Skin epidermis (tissue), 12 donors: ENCODE measurements at regions not wholly inside any gene's neighbourhood (a gene's known extent, or its start where the extent isn't known, plus 50 kb on each side); places are given as distances from the start of the nearest gene placed in this dataset.

Source experiments
- H3K27ac ChIP-seq, 21 experiments: fragments of 200-600 bp; sonication (generic) in 11 of 21; one replicate each; pipeline ENCODE4 v1.5.0; 2020; ENCODE audit warnings: mild to moderate bottlenecking in 3 of 21, inconsistent platforms in 2 of 21, moderate library complexity in 2 of 21
- H3K4me3 ChIP-seq, 7 experiments: fragments of 200-600 bp; sonication (generic) in 2 of 7; one replicate each; pipeline ENCODE4 v1.5.0; 2020; ENCODE audit warnings: inconsistent platforms in 2 of 7, mild to moderate bottlenecking in 2 of 7, moderate library complexity in 1 of 7

DNA sequence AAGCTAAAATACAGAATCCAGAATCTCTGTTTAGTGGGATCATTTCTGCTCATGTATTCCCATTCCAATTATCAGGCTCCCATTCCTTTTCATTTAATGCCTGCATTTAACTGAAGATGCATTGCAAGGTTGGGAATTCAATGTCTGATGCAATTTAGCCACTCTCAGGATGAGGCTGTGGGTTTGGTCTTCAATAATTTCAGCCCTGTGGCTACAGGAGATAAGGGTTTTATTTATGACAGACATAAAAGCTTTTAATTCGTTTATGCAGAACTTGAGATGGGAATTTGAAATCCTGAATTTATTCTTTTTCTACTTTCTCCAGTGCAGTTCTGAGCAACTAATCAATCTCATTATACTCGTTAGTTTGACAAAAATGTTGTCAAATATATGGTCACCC lies 1225.9 kb downstream of the PCDH18 start:
- no peak overlapping the region for H3K4me3 ChIP-seq
- H3K27ac ChIP-seq = no peak overlapping the region

DNA sequence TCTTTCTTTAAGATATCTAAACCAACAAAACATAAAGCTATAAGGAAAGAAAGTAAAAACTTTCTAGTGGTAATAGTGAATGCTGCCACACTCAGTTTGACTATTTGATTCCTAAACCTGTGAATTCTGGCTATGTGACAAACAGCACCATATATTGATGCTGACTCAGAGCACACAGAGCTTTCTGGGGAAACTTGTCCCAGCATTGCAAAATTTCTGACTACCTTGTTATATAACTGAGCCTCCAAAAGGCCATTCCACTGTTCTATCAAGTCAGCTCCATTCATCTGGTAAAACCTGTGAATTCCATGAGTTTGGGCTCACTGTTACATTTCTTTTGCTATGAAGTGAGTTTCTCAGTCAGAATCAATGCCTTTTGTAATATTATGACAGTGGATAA lies 1229.7 kb downstream of the PCDH18 start:
- H3K27ac ChIP-seq = no peak overlapping the region
- no peak overlapping the region for H3K4me3 ChIP-seq

DNA sequence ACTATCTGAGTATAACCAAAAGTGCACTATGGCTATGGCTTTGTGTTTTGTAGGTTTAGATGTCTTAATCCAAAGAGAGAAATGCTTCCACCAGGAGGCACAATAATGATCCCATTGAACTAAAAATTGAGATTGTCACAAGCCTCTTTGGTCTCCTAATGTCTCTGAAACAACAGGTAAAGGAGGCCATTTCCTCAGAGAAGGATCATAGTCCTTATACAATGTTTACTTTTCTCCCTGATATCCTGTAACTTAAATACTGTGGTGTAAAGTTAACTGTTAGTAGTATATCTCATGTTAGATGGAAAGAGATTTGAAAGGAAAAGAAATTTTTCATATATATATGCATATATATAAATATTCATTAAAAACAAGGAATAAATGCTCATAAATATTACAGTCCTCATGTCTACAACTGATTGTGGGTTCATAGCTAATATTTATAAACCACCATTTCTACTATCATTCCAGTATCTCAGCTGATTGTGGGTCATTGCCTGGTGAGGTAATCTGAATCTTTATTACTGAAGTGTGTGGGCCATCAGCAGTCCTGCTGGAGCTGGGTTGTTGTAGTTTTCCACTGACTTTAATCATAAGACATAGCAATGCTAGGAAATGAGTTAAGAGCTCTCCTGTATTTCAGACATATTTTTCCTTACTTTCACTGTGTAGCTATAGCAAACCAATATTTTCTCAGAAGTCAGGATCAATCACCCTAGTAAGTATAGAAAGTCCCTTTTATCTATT lies 1230.4 kb downstream of the PCDH18 start:
- no peak overlapping the region for H3K4me3 ChIP-seq
- no peak overlapping the region for H3K27ac ChIP-seq

DNA sequence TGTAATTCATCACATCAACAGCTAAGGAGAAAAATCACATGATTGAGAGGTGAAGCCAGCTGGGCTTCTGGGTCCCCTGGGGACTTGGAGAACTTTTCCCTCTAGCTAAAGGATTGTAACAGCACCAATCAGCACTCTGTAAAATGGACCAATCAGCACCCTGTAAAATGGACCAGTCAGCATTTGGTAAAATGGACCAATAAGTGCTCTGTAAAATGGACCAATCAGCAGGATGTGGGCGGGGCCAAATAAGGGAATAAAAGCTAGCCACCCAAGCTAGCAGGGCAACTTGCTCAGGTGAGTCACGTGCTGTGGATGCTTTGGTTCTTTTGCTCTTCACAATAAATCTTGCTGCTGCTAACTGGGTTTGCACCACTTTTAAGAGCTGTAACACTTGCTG lies 1248.3 kb downstream of the PCDH18 start:
- Histone ChIP-seq H3K27ac (no peak overlapping the region), H3K4me3 (no peak overlapping the region)

DNA sequence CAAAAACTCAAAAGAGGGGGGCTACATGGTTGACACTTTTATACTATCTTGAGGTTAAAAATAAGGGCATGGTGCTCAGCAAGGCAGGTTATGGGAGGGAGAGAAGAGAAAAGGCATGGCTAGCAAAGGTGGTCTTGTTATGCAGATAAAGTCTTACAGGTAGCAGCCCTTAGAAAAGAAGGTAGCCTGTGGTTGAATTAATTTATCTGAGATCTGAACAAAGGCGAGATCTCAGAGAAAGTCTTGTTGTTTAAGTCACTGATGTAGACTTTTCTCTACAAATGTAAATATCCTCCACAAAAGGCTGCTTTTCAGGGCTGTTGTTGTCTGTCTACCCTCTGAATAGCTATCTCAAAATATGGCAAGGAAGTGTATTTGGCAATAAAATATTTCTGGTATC lies 1250.4 kb downstream of the PCDH18 start:
- Histone ChIP-seq H3K4me3 (no peak overlapping the region), H3K27ac (no peak overlapping the region)

DNA sequence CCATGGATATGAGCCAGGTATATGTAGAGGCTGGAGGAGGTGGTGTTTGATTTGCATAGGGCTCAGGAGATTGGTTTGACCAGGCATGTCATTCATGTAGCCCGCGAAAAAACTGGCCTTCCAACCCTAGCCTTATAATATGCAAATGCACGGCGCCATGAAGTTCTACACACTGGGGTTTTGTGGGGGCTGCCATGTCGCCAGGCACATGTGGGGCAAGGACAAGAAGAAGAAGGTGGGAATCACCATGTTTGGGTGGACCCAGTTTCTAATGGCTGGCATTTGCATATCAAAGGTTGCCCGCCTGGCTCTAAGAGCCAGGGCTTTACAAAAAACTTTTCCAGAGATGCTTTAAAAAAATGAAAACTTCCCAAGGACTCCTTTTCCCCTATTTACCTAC lies 1251.0 kb downstream of the PCDH18 start:
- no peak overlapping the region for H3K27ac ChIP-seq
- no peak overlapping the region for H3K4me3 ChIP-seq

DNA sequence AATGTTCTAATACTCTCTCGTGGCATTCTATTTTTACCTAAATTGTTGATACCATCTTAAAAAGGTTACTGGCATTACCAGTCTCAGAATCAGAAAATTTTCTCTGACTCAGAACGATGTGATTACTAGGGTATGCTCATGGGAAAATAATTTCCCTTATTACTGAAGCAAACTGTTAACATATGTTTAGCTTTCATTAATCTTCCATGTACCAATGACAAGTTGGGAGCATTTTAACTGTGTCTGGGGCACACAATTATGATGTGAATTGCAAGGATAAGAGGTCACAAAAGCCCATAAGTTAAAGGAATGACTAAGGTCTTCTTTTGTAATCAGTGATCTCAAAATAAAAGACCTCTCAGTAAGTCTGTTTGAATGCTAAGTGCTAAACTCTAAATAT lies 1254.6 kb downstream of the PCDH18 start:
- Histone ChIP-seq H3K27ac (no peak overlapping the region), H3K4me3 (no peak overlapping the region)

DNA sequence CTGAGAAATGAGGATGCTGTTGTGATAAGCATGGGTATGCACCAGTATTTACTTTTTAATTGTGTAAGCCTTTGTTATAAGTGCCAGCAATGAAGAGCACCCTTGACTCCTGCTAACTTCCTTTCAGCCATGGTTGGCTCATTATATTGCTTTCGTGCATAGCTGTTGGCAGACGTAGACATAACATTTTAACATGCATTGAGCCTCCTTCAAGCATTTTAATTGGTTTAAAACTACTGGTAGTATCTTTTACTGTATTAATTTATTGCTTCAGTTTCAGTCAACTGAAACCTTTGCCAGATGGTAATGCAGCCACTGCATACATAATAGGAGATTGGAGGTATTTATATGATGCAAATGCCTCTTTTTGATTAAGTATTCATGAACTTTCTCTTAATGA lies 1285.4 kb downstream of the PCDH18 start:
- H3K27ac ChIP-seq = no peak overlapping the region
- no peak overlapping the region for H3K4me3 ChIP-seq

DNA sequence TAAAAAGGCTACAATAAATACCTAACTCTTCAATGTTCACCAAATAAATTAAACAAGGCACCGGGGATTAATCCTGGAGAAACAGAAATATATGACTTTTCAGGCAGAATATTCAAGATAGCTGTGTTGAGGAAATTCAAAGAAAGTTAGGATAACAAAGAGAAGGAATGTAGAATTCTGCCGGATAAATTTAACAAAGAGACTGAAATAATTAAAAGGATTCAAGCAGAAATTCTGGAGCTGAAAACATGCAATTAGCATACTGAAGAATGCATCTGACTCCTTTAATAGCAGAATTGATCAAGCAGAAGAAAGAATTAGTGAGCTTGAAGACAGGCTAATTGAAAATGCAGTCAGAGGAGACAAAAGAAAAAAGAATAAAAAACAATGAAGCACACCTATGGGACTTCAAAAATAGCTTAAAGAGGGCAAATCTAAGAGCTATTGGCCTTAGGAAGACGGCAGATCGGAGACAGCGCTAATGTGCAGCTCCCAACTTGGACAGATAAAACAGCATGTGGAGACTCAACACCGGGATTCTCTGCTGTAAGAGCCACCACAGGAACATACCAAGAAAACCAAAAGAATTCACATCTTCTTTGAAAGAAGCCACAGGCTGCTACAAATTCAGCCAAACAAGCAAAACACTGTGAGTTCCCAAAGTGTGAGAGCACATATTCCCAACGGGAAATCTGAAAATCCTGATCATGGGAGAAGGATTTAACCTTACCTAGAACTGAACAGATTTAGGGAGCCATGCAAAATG lies 1290.9 kb downstream of the PCDH18 start:
- no peak overlapping the region for H3K27ac ChIP-seq
- H3K4me3 ChIP-seq = no peak overlapping the region

DNA sequence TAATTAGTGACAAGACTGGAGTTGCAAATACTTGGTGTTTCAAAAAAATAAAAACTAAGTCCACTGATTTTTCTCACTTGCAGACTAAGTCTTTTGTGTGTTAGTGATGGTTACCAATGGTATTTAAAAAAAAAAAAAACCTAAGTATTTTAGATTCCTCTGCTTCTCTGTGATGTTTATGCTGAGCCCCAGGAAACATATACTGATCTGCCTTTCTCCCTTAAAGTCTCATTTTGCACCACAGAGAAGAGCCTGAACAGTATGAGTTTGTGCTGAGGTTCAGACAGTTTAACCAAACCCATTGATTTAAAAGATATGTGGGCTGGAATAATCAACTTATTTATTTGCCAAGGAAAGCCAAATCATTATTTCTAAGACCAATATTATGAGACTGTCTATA lies 1305.0 kb downstream of the PCDH18 start:
- no peak overlapping the region for H3K27ac ChIP-seq
- H3K4me3 ChIP-seq = no peak overlapping the region

DNA sequence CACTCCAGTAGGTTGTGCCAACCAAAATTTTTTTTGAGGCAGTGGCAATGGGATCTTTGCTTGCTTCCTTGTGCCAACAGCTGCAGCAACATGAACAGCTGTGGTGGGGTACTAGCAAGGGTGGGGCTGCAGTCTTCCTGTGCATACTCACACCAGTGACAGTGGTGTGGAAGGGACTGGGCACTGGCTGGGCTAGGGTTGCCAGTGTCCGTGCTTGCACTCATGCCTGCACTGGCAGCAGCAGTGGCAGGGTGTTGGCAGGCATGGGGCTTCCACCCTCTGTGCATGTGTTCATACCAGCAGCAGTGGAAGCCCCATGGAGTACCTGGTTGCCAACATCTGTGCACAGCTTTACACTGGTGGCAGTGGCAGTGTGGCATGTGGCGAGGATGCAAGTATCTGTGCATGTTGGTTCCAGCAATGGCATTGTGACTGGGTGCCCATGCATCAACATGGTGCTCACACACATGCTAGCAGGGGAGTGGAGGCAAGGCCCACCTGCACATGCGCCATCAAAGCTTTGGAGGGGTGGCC lies 1312.6 kb downstream of the PCDH18 start:
- Histone ChIP-seq H3K27ac (no peak overlapping the region), H3K4me3 (no peak overlapping the region)

DNA sequence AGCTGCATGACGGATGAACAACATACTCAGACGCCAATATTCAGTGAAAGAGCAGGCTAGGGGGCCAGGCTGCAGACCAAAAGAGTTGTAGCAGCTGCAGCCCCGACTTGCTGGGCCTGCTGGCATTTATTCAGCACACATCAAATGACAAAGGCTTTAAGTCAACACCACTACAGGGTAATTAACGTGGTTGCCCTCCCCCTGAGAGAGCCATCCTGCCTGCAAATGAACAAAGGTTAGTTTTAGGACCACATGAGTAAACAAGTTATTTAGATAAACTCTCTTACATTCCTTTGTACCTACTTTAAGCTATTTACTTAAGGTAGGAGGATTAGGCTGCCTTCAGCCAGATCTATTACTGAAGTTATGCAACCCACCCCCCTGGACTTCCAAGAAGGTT lies 1329.1 kb downstream of the PCDH18 start:
- no peak overlapping the region for H3K27ac ChIP-seq
- no peak overlapping the region for H3K4me3 ChIP-seq

DNA sequence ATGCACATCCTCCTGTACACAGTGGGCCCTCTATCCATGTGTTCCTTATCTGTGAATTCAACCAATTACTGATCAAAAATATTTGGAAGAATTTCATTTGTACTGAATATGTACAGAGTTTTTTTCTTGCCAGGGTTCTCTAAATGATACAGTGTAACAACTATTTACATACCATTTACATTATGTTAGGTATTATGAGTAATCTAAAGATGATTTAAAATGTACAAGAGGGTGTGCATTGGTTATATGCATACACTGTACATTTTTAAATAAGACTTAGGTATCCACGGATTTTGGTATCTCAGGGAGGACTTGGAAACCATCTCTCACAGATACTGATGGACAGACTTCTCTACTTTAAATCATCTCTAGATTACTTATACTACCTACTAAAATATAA lies 1333.9 kb downstream of the PCDH18 start:
- H3K27ac ChIP-seq = no peak overlapping the region

DNA sequence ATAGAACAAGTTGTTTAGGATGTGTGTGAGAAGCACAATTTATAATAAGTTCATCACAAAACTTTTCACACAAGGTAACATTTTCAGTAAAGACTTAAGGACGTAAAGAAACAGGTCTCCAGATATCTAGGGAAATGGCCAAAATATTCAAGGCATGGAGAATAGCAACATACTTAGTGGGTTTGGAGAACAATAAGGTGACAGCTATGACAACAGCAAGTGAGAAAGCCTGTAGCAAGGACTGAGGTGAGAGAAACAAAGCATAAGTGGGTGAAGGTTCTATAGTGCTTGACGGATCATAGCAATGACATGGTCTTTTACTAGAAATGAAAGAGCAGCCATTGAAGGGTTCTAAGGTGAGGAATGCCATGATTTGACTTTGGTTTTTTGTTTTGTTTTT lies 1337.3 kb downstream of the PCDH18 start:
- H3K4me3 ChIP-seq = no peak overlapping the region
- H3K27ac ChIP-seq = no peak overlapping the region

More for the DNA sequence above, 1333.9 kb downstream of the PCDH18 start:
- no peak overlapping the region for H3K4me3 ChIP-seq

DNA sequence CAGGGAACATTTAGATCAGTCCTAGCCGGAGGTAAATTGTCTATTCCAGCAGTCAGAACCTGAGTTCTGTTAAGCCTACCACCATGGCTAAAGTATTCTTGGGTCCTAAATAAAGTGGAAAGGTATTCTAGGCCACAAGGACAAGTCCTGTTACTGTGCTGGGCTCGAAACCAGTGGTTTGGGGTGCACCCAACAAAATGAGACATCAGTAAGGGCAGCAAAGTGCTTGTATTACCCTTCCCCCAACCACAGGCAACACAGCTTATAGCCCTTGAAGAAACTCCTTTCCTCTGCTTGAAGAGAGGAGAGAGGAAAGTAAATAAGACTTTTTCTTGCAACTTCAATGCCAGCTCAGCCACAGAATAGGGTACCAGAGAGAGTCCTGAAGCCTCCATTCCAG lies 1345.6 kb downstream of the PCDH18 start:
- no peak overlapping the region for H3K27ac ChIP-seq
- H3K4me3 ChIP-seq = no peak overlapping the region

DNA sequence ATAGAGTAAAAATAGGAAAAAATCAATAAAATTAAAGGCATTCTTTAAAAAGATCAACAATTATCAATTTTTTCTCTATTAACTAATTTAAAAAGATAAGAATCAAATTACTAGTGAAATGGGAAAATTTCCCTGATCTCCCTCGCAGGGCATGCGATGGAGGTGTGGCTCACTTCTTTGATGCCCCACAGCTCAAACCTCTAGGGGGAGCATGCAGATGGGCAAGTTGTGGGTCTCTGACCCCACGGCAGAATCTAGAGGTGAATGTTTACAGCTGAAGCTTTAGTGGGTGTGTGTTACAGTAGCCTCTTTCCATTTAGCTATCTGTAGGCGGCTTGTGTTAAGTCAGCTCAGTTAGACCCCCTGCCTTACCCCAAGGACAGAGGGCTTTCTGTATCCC lies 1348.8 kb downstream of the PCDH18 start:
- Histone ChIP-seq H3K27ac (no peak overlapping the region), H3K4me3 (no peak overlapping the region)

DNA sequence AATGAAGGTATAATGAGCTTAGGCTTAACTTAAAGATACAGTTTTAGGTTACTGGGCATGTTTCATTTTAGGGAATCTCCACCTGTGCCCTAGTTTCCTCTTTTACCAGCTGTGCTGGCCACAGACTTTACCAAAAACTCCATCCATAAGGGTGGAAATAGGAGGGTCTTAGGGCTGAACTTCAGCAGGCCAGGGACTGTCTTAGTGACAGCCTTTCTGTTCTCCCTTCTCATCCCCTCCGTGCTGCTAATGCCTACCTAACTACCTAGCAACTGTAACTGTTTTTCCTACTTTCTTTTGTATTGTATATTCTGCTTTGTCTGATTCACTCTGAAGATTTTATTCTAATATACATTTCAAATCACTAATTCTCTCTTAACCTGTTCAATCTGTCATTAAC lies 1375.3 kb downstream of the PCDH18 start:
- Histone ChIP-seq H3K27ac (no peak overlapping the region), H3K4me3 (no peak overlapping the region)

DNA sequence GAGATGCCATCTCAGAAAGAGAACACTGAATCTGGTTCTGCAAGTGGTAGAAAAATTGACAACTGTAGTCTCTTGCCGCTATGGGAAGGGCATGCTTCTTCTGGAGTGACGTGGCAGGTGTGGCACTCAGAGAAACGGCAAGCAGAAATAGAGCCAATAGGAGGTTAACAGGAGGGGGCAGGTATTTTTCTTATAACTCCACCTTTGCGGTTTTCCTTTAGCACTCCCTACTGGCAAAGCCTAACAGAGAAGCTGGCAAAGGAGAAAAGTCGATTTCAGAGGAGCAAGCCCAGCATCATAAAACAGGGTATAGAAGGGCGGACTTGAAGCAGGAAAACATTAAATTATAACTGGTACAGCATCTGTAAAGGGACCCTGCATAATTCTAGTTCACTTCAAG lies 1382.2 kb downstream of the PCDH18 start:
- Histone ChIP-seq H3K27ac (no peak overlapping the region), H3K4me3 (no peak overlapping the region)

DNA sequence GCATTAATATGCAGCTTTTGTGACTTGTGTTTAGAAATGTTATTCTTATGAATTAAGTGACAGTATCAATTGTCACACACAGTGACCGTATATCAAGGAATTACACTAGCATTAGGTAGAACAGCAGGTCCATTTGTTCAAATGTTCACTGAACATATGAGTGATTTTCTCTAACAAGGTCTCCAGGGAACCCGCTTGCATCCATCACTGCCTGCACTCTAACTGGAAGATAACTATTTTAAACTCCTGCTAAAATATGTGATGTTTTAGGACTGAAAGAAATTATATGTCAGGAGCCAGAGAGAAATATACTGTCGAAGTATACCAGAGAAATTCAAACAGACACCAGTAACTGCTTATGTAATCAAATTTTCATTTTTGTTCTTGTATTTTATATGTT lies 1395.7 kb downstream of the PCDH18 start:
- Histone ChIP-seq H3K27ac (no peak overlapping the region), H3K4me3 (no peak overlapping the region)

DNA sequence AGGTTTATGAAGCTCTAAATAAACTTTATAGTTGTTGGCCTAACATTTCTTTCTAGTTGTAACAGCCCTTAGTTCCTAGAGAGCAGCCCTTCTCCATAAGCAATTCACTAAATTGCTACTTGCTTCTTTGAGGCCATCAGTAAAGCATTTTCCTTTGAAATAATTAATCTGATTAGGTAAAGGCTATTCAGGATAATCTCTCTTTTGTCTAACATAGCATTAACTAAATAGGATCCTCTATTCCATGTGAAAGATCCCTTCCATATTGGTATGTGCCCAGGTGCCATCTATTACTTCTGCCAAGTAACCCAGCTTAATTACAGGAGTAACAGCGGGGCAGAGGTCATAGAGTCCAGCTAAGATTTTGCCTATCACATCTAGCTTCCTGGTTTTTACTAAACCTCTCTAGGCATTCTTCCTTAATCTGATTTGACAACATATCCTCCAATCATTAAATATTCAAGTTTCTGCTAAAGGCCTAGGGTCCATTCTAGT lies 1408.0 kb downstream of the PCDH18 start:
- Histone ChIP-seq H3K27ac (no peak overlapping the region), H3K4me3 (no peak overlapping the region)

DNA sequence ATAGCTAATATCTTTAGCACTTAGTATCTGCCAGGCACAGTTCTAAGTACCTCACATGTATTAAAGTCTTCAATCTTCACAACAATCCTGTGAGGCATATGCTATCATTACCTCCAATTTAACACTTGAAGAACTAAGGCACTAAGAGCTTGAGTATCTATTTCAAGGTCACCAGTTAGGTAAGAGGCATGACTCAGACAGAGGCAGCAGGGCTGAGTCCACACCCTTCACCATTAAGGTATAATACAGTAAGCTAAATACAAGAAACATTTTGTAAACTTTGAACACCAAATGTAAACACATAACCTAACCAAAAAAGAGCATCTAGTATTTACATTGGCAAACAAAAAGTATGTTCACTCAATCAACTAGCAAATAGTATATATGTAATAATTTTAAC lies 1410.9 kb downstream of the PCDH18 start:
- H3K27ac ChIP-seq = no peak overlapping the region
- H3K4me3 ChIP-seq = no peak overlapping the region
